Activated CD4-positive, CD25-positive, alpha-beta regulatory T cell treated with anti-CD3 and anti-CD28 coated beads, Interleukin-2, amount 50 U/mL, for 72 hours (primary cell): ENCODE measurements at regions not wholly inside any gene's neighbourhood (a gene's known extent, or its start where the extent isn't known, plus 50 kb on each side); places are given as distances from the start of the nearest gene placed in this dataset.
"Not testable (repeated sequence)": the region's sequence is repeated elsewhere in the genome, so short reads cannot be mapped to it uniquely, and the experiment has no call there.

Experiments used
- DNase-seq: peaks from one replicate; pipeline ENCODE4 v3.0.0; 2021

DNA sequence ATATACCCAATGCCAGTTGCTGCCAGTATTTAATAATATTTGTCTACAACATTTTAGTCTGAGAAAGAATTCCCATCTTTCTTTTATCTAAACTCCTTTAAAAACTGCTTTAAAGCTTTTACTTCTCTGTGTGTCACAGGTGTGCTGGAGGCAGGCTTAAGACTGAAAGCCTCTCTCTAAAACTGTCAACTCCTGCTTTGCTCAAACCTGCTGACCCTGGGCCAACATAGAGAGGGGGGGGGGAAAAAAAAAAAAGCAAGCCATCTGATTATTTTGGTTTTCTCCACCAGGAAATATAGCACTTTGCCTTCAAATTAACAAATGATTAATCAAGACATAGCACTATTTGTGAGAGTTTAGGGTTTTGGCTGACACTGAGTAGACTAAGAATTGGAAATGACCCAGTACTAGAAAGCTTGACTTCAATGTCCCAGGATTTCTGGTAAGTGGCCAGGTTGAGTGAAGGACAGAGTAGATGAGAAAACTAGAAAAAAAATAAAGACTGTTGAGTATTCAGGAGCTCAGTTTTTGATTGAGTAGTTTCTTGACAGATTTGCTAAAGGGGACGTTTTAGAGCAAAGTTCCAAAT is 357.0 kb upstream of the FLRT2 start:
- no peak for DNase-seq

DNA sequence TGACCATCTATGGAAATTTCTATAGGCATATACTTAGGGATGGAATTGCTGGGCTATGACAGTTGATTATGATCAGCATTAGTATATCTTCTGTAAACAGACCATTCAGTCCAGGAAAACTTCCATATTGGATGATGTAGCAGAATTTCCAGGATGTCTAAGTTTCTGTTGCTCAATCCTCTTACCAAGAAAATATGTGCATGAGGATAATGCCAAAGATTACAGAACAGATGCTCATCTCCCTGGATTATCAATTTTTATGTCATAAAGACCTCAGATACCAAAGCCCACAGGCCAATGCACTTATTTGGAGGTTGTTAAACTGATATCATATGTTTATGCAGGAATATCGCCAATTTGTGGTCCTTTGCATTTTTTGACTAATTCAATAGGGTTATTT is 354.4 kb upstream of the FLRT2 start:
- no peak for DNase-seq

DNA sequence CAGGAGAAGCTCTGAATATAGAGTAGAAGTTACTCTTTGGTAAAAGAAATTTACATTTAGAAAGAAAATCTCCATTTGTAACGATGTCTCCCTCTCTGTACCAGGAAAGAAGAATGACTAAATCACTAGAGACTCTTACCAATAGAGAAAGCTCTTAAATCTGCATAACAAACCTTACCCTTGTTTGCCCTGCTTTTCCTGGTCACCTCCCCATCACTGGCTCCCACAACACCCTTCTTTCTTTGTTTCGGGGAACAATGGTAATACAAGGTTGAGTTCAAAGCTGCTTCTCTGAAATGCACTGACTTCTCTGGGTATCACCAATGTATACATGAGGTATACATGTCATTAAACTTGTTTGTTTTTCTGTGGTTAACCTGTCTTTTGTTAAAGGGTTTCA is 351.1 kb upstream of the FLRT2 start:
- no peak for DNase-seq

DNA sequence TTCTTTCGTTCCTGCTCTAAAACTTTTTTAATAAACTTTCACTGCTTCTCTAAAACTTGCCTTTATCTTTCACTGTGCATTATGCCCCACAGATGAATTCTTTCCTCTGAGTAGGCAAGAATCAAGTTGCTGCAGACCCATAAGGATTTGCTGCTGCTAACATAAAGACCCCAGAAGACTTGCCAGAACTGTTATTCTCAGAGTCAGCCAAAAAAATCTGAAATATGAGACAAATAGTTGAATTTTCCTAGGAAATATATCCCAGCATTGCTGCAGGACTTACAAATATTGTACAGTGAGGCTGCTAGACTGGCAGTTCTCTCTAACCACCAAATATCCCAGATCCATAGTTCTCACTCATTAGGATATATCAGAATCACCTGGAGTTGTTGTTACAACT is 349.1 kb upstream of the FLRT2 start:
- DNase-seq, result no peak

DNA sequence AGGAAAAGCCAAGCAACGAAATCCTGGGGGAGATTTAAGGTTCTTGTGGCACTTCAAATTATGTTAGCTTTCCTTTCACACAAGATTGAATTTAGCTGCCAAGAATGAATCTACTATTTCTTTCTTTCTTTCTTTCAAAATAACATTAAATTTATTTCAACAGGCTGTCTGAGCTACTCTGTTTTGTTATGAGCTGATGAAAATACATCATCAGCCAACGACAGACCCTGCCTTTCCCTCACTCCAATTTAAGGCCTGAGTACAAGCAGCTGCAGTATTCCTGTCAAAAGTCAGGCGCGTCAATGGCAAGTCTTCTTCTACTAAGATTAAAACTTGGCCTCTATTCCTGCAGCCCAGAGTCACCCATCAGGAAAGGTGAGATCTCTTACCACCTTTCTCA is 347.7 kb upstream of the FLRT2 start:
- DNase-seq, result no peak

DNA sequence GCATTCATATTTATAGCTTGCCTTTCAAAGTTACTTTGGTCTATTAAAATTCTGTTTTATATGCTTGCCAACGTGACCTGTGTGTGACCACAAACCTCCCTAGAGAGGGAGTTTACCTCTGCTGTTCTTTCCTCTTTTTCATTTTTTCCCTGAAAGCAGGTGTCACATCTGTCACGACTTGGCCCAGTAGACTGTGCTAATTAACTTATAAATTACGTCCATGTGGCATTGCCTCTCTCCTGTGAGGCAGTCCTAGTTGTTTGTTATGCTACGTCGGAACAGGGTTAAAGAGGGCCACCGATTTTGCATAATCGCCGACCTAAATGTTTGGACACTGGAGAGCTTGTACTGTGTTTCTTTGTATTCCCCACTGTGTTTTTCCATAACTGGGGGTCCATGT is 343.9 kb upstream of the FLRT2 start:
- DNase-seq, result no peak

DNA sequence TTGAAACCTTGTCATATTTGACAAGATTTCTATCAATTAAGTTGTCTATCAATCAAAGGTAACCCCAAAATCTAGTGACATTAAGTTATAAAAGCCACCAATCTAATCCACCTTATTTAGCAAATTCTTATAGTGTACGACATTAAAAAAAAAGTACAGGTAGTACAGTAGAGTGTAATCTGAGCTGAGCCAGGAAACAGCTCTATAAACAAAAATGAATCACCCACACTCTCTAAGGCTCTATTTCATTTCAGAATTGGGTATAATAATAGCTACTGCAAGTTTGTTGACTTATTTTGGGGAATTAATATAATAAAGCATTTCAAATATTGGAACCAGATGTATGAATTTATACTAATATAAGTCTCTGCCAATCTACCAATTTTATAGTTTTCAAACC is 342.4 kb upstream of the FLRT2 start:
- no peak for DNase-seq

DNA sequence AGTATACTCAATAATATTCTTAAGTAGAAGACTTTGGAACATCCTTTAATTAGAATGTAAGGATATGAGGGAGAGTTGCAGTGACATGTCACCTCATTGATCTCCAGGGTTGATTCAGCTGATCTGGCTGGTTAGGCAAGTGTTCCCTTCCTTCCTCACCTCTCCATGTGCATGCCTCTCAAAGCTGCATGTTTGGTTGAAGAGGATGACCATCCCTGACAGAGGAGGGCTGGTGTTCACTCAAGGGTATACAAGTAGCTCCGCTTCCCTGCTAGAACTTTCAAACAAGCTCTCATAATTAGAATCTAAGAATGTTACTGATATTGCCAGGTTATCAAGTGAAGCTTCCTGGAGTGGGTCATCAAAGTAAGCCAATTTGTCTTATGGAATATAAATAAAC is 341.1 kb upstream of the FLRT2 start:
- no peak for DNase-seq

DNA sequence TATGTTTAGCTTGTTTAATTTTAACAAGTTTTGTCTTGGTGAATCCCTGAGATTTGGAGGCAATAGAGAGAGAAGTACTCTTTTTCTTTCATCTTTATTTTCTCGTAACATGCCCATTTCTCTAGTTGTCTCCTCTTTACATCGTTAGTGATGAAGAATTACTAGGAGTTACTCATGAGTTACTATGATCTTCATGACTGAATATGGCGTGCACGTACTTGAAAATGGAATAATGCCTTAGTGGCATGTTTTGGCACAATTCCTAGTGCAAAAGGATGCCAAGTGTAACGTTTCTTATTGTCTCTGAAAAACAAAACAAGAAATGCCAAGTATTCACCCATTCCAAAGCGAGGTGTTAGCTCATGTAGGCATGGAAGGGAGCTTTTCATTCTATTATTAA is 340.7 kb upstream of the FLRT2 start:
- not testable (repeated sequence) for DNase-seq

DNA sequence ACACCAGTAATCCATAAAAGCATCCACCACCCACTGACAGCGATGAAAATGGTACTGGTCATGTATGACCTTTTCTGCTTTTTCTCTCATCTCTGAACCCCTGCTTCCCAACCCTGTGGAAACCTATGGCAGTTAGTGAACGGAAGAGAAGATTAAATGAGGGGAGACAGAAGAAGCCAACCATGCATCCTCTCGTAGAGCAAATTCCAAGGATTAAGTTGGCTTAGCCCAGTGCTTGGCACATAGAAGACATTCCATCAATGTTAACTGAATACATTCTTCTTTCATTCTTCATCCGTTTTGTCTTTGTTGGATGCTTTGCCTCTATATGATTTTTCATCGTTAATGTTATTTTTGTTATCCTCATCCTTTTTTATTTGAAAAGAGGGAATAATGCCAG is 339.7 kb upstream of the FLRT2 start:
- no peak for DNase-seq

DNA sequence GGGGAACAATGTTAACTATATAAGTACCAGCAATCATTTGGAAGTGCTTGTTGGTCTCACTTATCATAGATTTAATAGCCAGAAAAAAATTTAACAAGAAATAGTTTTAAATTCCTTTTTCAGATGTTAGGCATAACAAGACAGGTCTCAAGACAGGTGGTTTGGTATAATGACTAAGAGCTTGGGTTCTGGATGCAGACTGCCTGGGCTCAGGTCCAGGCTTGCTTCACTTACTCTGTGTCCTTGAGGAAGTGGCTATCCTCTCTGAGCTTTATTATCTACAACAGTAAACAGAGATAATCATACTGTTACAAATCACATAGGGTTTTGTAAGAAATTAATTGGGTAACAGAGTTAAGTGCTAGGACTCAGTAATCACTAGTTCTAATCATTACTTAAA is 338.0 kb upstream of the FLRT2 start:
- DNase-seq, result no peak

DNA sequence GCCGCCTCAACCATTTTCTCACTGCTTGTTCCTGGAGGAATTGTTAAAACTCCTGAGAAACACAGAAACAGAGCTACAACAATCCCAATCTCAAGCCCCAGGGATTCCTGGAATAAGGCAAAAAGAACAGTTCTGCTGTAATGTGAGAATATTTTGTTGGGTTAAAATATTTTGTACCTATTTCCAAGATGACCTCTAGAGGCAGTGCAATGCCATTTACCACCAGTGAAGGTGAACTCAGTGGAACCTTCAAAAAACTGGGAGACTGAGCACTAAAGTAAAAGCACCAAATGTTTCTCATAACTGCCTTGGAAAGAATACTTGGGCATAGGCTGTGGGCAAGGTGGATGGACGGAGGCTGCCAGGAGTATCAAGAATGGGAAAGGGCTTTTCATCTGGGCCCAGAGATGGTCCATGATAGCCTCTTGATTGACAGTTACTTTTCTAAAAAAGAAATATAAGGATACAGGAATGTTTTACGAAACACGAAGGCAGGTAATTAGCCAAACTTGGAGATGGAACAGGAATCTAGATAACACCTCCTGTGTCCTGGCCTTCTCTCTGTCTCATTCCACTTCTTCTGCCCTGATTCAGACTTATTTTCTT is 334.0 kb upstream of the FLRT2 start:
- no peak for DNase-seq

DNA sequence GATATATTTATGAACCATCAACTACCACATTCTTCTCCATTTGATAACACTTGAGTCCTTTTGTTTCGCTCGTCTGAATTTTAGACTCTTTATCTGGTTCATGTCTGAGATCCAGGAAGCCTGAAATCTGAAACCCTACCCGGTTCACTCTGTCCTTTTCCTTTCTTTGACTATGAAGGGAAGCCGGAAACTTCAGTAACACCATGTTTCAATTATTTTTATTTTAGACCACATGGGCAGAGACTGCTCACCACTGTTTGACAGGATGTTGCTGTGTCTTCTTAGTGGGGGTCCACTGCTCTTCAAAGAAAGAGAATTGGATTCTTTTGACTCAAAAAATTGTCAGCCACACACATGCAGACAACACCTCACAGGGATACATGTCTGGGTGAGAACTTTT is 331.9 kb upstream of the FLRT2 start:
- DNase-seq, result no peak

DNA sequence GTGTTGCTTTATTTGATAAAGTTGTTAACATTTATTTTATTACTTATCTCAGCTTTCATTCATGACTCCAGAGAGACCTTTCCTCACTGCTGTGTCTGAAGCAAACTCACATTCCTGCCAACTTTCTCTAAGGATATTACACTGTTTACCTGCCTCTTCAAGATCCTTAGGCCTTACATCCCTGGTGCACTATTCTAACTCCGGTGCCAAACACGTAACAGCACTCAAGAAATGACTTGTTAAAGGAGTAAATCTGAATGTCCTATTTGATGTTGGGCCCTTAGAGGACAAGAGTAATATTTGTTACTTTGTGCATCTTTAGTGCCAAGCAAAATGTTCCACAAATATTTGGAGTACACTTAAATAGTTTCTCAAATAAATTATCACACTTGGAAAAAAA is 324.1 kb upstream of the FLRT2 start:
- no peak for DNase-seq

DNA sequence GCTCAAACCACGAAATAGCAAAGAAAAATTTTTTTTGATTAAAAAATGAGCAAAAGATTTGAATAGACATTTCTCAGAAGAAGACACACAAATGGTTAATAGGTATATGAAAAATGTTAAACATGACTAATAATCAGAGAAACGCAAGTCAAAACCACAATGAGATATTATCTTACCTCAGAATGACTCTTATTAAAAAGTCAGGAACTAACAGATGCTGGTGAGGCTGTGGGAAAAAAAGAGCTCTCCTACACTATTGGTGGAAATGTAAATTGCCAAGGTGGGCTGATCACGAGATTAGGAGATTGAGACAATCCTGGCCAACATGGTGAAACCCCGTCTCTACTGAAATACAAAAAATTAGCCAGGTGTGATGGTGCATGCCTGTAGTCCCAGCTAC is 315.5 kb upstream of the FLRT2 start:
- DNase-seq, result no peak

DNA sequence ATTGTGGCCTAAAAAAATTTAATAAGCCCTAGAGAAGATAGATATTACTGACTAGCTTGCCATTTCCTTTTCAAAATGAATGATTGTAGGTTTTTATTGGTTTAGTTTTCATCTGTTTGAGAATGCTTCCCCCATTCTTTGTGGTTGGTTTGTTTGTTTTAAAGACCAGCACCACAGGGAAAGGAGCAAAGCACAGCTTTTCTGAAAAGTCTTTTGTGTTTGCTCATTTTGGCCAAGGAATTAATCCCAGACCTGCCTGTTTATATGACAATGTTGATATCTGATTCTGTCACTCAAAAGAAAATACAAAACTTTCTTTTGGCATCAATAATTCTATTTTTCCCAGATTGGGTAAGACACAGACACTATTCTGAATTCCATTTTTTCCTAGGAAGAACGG is 312.5 kb upstream of the FLRT2 start:
- no peak for DNase-seq

DNA sequence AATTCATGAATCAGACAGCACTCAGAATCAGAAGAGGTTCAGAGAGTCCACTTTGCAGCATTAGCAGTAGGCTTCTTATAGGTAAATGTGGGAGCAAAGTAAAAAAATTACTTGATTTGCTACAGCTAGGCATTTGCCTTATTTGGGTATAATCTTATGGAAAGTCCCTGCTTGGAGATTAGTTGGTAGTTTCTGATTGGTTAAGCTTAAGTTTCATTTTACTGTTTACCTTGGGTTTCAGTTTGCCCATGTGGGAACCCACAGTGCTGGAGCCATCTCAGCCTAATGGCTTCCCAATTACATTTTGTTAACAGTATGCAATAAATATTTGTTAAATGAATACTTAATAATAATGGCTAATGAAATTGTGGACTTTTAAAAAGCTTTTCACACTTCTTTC is 311.0 kb upstream of the FLRT2 start:
- DNase-seq, result no peak

DNA sequence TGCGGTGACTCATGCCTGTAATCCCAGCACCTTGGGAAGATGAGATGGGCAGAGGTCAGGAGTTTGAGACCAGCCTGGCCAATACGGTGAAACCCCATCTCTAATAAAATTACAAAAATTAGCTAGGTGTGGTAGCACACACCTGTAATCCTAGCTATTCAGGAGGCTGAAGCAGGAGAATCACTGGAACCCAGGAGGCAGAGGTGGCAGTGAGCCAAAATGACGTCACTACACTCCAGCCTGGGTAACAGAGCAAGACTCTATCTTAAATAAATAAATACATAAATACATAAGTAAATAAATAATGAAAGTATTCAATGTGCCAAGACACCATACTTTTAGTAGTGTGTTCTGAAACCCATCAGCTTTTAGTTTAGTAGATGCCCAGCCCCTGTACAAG is 308.1 kb upstream of the FLRT2 start:
- no peak for DNase-seq

DNA sequence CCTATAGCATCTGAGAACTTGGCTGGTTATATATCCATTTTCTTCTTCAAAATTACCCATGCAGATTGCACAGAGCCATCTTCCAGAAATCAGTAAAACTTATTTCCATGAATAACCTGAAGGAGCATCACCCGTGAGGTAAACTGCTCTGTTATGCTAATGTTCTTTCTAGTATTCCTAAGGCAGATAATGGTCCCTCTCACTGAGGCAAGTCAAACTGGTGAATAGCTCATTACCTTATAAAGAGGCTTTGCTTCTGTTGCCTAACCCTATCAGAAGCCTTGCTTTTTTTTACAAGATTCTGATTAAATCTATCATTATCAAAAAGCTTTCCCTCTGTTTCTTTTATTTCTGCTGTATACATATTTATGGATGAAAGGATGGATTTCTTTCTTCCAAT is 307.6 kb upstream of the FLRT2 start:
- DNase-seq, result no peak

DNA sequence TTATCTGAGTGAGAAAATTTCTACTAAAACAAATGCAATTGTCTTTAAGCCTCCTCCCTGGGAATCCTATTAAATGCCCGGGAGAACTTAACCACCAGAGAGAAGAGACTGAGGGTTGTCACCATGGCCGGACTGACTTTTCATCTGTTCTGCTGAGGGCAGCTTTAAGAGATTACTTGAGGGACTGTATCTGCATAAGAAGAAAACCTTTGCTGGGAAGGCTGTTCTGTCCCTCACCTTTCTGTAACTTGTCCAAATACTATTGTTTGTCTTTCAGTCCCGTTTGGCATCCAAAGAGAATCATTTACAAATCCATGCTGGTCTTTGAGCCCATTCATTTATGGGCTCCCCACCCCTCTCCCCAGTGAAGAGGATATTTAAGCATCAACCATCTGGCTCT is 306.3 kb upstream of the FLRT2 start:
- DNase-seq, result no peak

DNA sequence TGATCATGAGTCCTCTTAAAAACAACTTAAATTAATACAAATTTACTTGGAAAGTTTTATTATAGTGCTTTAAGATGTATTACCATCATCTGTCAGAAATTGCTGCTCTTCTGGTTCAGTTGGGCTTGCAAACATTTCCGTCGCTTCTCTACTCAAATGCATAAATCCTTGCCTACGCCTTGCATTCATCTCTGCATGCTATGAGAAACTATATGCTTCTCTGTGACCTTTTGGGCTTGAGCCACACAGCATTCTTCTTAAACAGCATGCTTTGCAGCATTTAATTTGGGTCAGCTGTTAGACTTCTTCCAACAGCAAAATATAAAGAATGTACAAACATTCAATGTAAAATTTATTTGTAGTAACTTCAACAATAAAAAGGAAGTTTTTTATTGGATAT is 305.7 kb upstream of the FLRT2 start:
- no peak for DNase-seq

DNA sequence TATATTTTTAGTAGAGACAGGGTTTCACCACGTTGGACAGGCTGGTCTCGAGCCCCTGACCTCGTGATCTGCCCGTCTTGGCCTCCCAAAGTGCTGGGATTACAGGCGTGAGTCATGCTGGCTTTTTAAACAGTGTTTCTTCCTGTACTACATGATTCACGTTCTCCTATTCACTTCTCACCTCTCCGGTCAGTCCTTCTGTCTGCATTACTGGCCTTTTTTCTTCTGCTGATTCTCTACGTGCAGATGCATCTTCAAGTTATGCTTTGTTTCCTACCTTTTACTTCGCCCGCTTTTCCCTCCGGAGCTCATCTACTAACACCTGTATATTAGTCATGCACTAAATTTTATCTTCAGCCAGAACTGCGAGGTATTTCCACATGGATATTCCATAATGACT is 296.2 kb upstream of the FLRT2 start:
- no peak for DNase-seq

DNA sequence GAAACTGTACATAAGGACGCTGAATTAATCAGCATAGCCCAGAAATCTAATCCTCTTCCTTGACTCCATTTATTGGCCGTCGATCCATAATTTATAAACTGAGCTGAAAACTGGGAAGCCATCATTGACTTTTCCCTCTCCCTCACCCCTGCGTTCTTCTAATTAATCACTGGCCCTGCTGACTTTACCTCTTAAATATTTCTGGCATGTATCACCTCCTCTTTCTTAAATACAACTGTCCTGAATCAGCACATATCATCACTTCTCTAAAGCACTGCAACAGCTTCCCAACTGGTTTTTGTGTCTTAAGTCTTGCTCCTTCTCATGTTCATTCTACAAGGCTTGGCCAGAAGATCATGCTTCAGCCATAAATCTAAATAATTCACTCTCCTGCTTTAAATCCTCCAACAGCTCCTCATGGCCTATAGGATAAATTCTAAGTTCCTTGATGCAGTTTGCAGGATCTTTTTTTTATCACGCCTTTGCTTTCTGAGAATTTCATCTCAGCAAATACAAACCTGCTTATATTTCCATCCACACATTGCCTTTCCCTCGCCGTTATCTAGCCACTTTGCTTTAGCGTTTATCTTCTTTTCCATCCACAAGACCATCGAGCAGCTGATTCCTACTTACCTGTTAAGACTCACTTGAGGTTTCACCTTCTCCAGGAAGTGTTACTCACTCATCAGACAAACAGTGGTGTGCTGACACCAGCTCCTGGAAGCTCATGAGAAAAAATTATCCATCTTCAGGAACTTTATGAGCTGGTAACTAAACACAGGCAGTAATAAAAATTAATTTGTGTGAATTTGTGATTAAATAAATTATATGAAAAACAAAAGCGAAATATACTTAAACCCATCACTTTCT is 295.6 kb upstream of the FLRT2 start:
- no peak for DNase-seq

DNA sequence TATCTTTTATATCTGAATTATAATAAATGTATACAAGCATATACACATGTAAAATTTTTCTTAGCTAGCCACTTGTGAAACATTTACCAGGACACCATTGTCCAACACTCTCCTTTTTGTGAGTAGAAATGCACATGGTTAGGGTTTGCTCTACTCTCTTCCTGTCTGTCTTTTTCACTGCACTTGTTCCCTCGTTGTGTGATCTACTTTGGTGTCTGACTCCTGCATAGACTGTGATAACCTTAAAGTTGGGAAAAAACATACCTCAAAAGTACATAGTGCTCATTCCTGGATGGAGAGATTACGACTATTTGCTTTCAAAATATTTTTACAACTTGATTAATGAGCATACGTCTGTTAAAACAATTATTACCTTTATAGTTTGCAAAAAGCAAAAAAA is 294.1 kb upstream of the FLRT2 start:
- DNase-seq, result no peak

DNA sequence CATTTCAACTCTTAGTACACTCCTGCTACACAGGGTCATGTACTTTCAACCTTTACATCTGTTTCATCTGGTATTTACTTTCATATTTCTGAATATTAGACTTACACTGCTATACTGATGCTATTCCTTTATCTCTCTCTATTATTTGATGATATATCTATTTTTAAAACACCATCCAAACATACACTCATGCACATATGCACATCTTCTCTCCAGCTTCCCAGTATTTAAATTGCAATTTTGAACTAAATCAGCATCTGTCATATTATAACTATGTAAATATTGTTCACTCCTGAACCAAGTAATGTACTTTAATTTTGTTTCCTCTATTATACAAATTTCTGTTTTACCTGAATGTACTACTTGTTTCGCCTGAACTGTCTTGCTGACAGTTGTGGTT is 293.6 kb upstream of the FLRT2 start:
- no peak for DNase-seq
